A549 (cell line): ENCODE measurements at regions not wholly inside any gene's neighbourhood (a gene's known extent, or its start where the extent isn't known, plus 50 kb on each side); places are given as distances from the start of the nearest gene placed in this dataset.
"Not testable (repeated sequence)": the region's sequence is repeated elsewhere in the genome, so short reads cannot be mapped to it uniquely, and the experiment has no call there.

Experiments used
- ATAC-seq, 2 experiments: fragments of 200-7000 bp in 1 of 2; fragments of >200 bp in 1 of 2; cut with Nextera tagmentation in 1 of 2; cut with Tn5 transposase in 1 of 2; 3 replicates each; pipeline versions ENCODE4 v1.8.0 to v1.9.1; 2018 to 2020; ENCODE audit warnings: mild to moderate bottlenecking in 1 of 2, moderate library complexity in 1 of 2
- CTCF ChIA-PET: fragments of 300-600 bp; sonication (Branson Sonifier 250); formaldehyde crosslinking; extraction: SDS; loops from one replicate; lab custom pipeline; 2021; ENCODE audit warnings: antibody characterized with exemption, inconsistent platforms; lab: Yijun Ruan, JAX
- POLR2A ChIA-PET: fragments of 350-600 bp; formaldehyde crosslinking; extraction: SDS; loops from one replicate; lab custom pipeline; 2021; ENCODE audit warnings: antibody characterized with exemption, inconsistent platforms; lab: Yijun Ruan, JAX
- DNase-seq, 2 experiments: peaks; one replicate each; pipeline versions ENCODE4 v3.0.0 to v3.0.0-alpha.2; 2011 to 2016; ENCODE audit warnings: low read depth in 1 of 2, low spot score in 1 of 2
- FAIRE-seq: peaks from 2 replicates; lab custom pipeline; 2011; peaks lifted over from hg19 to GRCh38; lab: Jason Lieb, UNC
- H3K27ac ChIP-seq, 2 experiments: fragments of >200 bp; sonication (Bioruptor Twin); formaldehyde crosslinking; 3 replicates each; pipeline ENCODE4 v1.5.1; 2016 to 2017
- H3K4me1 ChIP-seq: fragments of >200 bp; sonication (Bioruptor Twin); formaldehyde crosslinking; 3 replicates; pipeline ENCODE4 v1.6.1; 2016
- H3K4me2 ChIP-seq: fragments of >200 bp; sonication (Bioruptor Twin); formaldehyde crosslinking; 3 replicates; pipeline ENCODE4 v1.6.1; 2016
- H3K4me3 ChIP-seq: fragments of >200 bp; sonication (Bioruptor Twin); formaldehyde crosslinking; 3 replicates; pipeline ENCODE4 v1.5.1; 2016
- H3K9me3 ChIP-seq: fragments of >200 bp; sonication (Bioruptor Twin); formaldehyde crosslinking; 3 replicates; pipeline ENCODE4 v1.6.1; 2016
- WGBS: methylation state at CpG from one replicate; pipeline ENCODE4 v1.1.6; 2017; ENCODE audit errors: missing lambda C conversion rate; 5-methylcytosine and 5-hydroxymethylcytosine counted together

DNA sequence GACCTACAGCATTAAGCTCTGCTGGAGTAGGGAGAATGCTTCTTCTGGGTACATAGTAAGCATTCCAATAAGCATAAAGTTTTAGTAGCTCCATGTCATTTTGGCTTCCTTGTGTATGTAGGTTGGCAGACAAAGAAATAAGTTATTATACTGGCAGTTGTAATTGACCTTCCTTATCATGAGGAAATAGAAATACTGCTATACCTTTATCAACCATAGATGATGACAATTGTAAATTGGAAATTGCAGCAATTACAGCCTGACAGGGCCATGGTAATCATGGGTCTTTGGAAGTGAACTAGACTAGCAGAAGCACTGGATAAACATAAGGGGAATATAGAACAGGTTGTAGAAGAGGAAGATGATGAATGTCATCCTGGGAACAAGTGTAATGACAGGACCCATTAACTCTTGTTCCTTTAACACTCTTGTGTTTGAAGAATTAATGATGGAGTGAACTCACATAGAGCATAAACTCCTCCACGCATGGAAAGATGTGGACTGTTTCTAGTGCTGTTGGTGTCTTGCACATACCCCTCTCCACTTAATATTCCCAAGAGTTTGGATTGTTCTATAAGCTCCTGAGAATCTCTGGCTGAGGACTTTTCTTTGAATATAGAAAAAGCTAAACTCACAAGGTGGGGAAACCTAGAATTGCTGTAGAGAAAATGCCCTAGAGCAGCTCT is 137.5 kb downstream of the OR4F15 start:
- WGBS, result 23% methylated on average over 1 of the region's 1 CpG
- ATAC-seq, DNase-seq, H3K4me2 ChIP-seq, H3K27ac ChIP-seq, POLR2A ChIA-PET, H3K4me3 ChIP-seq, CTCF ChIA-PET, H3K4me1 ChIP-seq, FAIRE-seq, H3K9me3 ChIP-seq: not testable (repeated sequence)

DNA sequence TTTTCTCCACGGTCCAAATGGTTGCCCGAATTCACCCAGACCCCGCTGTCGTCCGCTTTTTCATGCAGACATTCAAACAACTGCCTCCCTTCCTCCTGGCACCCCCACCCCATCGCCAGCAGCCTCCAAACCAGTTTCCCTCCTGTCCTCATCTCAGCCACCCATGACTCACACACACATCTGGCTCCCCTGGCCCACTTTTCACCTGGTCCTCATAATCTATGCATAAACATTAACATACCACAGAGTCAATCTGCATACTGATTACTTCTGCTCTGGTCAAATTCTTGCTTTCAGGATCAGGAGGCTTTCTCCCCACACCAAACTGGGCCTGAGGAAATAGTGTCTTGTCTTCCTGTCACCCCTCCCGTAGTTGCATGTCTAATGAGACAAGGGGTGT is 142.0 kb downstream of the OR4F15 start:
- ATAC-seq, result not testable (repeated sequence)

DNA sequence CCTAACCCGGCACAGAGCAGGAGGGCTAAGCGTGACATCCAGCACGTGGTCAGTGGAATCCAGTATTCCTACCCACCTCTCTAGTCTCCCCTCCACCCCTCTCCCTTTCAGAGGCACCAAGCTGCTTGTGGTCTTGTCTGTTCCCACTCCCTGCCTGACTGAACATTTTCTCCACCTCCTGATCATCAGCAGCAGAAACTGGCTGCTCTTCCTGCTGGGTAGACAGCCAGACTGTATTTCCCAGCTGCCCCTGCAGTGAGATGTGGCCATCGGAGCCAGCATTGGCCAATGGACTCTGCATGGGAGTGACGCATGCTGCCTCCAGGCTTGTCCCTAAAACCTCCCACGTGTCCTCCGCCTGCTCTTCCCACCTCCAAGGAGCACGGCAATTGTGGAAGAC is 143.8 kb downstream of the OR4F15 start:
- FAIRE-seq, H3K4me1 ChIP-seq, H3K4me2 ChIP-seq, CTCF ChIA-PET, H3K9me3 ChIP-seq, POLR2A ChIA-PET, ATAC-seq, DNase-seq, H3K4me3 ChIP-seq, H3K27ac ChIP-seq: not testable (repeated sequence)
- WGBS, result 27% methylated on average over 5 of the region's 8 CpGs

More for the DNA sequence above, 142.0 kb downstream of the OR4F15 start:
- H3K4me2 ChIP-seq, H3K4me1 ChIP-seq, H3K27ac ChIP-seq, CTCF ChIA-PET, H3K9me3 ChIP-seq, DNase-seq, POLR2A ChIA-PET, FAIRE-seq, H3K4me3 ChIP-seq: not testable (repeated sequence)
- 44% methylated on average over 5 of the region's 7 CpGs for WGBS

DNA sequence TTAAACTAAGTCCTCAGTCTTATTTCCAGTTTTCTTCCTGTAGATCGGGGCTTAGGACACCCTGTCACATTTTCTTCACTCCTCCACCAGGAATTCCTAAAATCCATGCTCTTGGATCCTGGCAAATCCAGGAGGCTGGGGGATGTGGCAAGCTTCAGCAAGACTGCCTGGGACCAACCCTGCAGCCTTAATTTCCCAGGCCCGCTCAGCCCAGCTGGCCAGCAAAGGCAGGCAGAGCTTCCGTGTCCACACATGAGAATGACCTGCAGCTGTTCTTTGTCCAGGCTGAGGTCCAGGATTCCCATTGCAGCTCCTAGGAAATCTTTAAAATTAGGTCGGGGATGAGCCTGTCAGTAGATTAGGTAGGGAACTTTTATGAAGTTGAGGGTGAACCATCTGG is 146.7 kb downstream of the OR4F15 start:
- H3K27ac ChIP-seq, DNase-seq, CTCF ChIA-PET, H3K4me2 ChIP-seq, POLR2A ChIA-PET, H3K9me3 ChIP-seq, H3K4me3 ChIP-seq, H3K4me1 ChIP-seq, FAIRE-seq, ATAC-seq: not testable (repeated sequence)
- 88% methylated on average over 1 of the region's 4 CpGs for WGBS

DNA sequence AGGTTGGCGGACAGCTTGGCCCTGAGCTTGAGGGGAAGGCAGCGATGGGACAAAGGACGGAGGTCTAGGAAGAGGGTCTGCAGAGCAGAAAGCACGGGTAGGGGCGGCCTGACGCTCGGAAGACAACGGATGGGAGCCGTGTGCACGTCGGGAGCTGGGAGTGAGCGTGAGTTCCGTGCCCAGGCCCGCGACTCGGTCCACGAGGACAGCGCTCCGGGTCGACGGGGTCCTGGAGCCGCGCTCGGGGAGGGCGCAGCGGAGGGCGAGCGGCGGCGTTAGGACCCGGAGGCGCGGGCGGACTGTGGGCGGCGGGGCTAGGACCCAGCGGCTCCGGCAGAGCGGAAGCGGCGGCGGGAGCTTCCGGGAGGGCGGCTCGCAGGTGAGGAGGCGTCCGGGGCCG is 149.3 kb downstream of the OR4F15 start:
- POLR2A ChIA-PET, H3K4me1 ChIP-seq, DNase-seq, CTCF ChIA-PET, H3K9me3 ChIP-seq, ATAC-seq, FAIRE-seq, H3K4me2 ChIP-seq: not testable (repeated sequence)
- H3K4me3 ChIP-seq, result peak overlapping the region; percentile 40
- peak overlapping the region in 1 of 2 experiments; percentile 74; a peak in 3 of 6 replicates for H3K27ac ChIP-seq
- WGBS, result no CpG with 5 or more reads among the region's 48 CpGs

DNA sequence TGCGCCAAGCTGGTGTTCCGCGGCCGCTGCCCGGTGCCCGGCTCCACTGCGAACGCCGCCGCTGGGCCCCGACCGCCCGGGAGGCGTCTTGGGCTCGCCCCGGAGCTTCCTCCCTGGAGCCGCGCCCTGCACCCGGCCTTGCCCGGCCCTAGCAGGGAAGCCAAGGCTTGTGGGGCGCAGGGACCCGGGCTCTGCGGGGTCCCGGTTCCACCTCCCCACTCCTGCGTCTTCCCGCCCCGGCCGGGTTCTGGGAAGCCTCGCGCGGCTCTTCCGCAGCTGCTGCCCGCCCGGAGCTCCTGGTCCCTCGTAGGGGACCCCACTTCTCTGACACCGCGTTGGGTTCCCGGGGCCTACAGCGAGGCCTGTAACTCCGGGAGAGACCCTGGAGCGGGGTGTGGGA is 149.8 kb downstream of the OR4F15 start:
- 0% methylated on average over 10 of the region's 41 CpGs for WGBS
- CTCF ChIA-PET, H3K9me3 ChIP-seq, DNase-seq, H3K4me1 ChIP-seq, FAIRE-seq, ATAC-seq, POLR2A ChIA-PET: not testable (repeated sequence)
- peak overlapping the region; percentile 45; the same call in 1 of the 3 replicates for H3K4me2 ChIP-seq
- H3K27ac ChIP-seq, result peak overlapping the region in 1 of 2 experiments; percentile 71; a peak in 2 of 6 replicates
- peak overlapping the region; percentile 43 for H3K4me3 ChIP-seq

DNA sequence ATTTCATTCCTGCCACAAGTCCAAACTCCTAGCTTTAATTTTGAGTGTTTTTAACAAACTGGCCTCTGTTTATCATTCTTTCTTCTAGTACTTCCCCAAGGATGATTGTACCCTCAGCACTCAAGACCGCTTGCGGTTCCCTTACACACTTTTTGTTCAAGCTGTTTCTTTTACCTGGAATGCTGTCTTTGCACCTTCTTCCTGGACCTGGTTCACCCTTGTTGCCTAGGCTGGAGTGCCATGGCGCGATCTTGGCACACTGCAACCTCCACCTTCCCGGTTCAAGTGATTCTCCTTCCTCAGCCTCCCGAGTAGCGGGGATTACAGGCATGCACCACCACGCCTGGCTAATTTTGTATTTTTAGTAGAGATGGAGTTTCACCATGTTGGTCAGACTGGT is 151.7 kb downstream of the OR4F15 start:
- H3K4me2 ChIP-seq, H3K4me1 ChIP-seq, DNase-seq, POLR2A ChIA-PET, H3K4me3 ChIP-seq, FAIRE-seq, H3K9me3 ChIP-seq, ATAC-seq, CTCF ChIA-PET, H3K27ac ChIP-seq: not testable (repeated sequence)
- 93% methylated on average over 7 of the region's 8 CpGs for WGBS

DNA sequence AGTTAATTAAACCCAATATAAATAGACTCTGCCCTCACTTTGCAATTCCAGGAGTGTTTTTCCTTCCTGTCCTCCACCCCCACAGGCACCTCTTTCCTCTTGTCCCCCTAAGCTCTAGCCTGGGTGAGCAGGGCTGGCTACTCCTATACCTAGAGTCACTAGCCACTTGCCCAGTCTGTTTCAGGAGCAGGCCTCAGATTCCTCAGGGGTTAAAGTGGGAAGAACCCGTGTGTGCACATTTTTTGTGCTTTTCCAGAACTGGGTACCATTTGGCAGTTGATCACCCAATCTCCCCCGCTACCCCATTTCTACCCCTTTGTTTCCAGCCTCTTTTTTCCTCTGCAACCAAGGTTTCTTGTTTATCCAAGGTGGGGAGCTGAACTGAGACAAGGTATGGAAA is 153.4 kb downstream of the OR4F15 start:
- DNase-seq, FAIRE-seq, H3K4me2 ChIP-seq, H3K4me3 ChIP-seq, CTCF ChIA-PET, H3K9me3 ChIP-seq, H3K27ac ChIP-seq, POLR2A ChIA-PET, H3K4me1 ChIP-seq, ATAC-seq: not testable (repeated sequence)
- WGBS, result 95% methylated on average over 2 of the region's 2 CpGs

DNA sequence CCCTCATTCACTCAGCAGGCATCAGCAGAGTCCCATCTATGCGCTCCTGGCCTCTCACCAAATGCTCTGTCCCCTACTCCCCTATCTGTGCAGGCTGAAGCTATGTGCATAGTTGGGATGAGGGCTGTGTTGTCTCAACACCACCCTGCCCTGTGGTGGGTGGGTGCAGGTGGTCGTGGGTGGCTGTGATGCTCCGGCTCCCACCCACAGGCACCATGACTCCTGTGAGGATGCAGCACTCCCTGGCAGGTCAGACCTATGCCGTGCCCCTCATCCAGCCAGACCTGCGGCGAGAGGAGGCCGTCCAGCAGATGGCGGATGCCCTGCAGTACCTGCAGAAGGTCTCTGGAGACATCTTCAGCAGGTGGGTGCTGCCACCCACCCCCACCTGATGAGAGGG is 153.9 kb downstream of the OR4F15 start:
- H3K4me1 ChIP-seq, DNase-seq, H3K27ac ChIP-seq, H3K9me3 ChIP-seq, POLR2A ChIA-PET, FAIRE-seq, H3K4me3 ChIP-seq, H3K4me2 ChIP-seq, ATAC-seq, CTCF ChIA-PET: not testable (repeated sequence)
- WGBS, result 85% methylated on average over 8 of the region's 8 CpGs

DNA sequence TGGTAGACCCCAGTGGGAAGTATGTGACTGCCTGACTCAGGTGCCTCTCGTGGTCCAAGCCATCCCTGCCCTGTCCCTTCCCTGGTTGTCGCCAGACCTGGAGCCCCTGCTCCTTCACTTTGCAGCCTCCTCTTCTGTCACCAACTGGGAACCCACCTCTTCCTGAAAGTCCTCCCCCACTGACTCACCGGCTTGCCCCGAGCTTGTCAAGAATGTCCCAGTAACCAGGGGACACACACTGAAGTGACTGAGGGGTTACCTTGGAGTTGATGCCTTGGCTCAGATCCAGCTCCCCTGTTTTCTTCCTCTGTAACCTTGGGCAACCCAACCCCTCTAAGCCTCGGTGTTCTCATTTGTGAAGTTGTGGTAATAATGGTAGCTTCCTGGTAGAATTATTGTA is 155.4 kb downstream of the OR4F15 start:
- ATAC-seq, FAIRE-seq, POLR2A ChIA-PET, H3K9me3 ChIP-seq, H3K4me3 ChIP-seq, H3K27ac ChIP-seq, CTCF ChIA-PET, H3K4me1 ChIP-seq, DNase-seq, H3K4me2 ChIP-seq: not testable (repeated sequence)
- 93% methylated on average over 1 of the region's 5 CpGs for WGBS

DNA sequence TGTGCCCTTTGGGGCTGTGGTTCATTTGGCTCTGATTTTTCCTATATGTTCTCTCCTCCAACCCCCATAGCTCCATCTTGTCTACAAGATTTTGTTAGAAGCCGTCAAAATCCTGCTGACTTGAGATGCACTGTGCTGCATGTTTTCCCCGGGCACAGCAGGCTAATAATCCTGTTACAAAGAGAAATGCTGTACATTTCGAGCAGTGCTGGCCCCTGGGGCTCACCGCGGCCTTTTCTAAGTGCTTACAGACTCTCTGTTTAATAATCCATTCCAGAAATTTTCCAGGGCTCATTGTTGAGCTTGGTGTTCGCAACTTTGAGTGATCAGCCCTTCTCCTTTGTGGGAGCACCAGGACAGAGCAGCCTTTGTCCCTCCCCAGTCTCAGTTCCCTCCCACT is 158.6 kb downstream of the OR4F15 start:
- POLR2A ChIA-PET, DNase-seq, ATAC-seq, FAIRE-seq, H3K4me2 ChIP-seq, H3K27ac ChIP-seq, H3K4me3 ChIP-seq, CTCF ChIA-PET, H3K4me1 ChIP-seq, H3K9me3 ChIP-seq: not testable (repeated sequence)
- WGBS, result 86% methylated on average over 5 of the region's 6 CpGs
